Astrocyte of the spinal cord (primary cell): ENCODE measurements at regions not wholly inside any gene's neighbourhood (a gene's known extent, or its start where the extent isn't known, plus 50 kb on each side); places are given as distances from the start of the nearest gene placed in this dataset.

Experiments
- DNase-seq: peaks from one replicate; pipeline ENCODE4 v3.0.0; 2011; ENCODE audit warnings: low read depth, low spot score
- H3K4me3 ChIP-seq: 2 replicates; pipeline ENCODE4 v1.5.1; 2011; ENCODE audit warnings: low read depth, mild to moderate bottlenecking, low read length, moderate library complexity
- CTCF ChIP-seq: IDR thresholded peaks from 2 replicates; pipeline ENCODE4 v1.5.1; 2012; ENCODE audit warnings: low read depth, mild to moderate bottlenecking, low read length, inconsistent platforms
- in situ Hi-C: cut with HindIII; loops from 2 replicates; pipeline ENCODE4 v1.10.0; 2017; ENCODE audit warnings: low sequenced_read_pairs

DNA sequence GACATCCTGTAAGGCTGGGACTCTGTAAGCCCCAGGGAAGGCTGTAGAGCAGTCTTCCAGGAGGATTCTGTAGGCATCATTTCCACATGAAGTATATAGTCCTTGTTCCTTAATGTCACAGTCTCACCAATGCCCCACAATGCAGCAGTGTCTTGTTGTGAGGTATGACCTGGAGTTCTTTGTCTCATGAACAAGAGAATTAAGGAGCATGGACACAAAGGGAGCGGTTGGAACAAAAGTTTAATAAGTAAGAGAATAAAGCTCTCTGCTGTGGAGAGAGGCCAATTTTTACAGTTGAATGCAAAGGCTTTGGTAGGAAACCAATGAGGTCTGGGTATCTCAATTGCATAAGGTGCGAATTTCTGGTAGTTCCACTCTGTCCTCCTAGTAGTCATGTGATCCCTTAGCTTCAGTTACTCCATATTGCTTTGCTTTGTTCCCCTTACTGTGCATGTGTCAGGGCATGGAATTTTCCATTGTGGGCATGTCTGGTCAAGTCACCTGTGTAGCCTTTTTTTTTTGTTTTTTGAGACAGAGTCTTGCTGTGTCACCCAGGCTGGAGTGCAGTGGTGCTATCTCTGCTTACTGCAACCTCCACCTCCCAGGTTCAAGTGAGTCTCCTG, 124.3 kb upstream of the TMTC4 start:
- in situ Hi-C loops, result no loop called here

DNA sequence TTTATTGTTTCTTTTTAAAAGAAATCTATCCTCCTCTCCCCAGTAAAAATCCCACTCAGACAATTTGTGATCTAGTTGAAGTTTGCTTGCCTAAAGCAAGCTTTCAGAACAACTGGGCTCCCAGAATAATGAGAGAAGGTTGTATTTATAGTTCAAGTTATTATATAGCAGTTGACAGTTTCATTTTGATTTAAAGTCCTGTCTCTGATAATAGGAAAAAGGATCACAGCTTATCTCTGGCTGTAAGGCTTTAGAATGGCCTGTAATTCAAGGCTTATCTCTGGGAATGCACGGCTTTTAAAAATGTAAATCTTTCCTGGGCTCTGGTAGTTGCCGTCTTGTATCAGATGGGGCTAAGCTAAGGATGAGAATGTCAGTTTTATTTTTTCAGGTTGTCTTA, 123.3 kb upstream of the TMTC4 start:
- no peak for TF ChIP-seq CTCF
- in situ Hi-C loops, result no loop called here
- DNase-seq, result no peak
- H3K4me3 ChIP-seq, result no peak overlapping the region

More for the DNA sequence above, 124.3 kb upstream of the TMTC4 start:
- DNase-seq, result no peak
- H3K4me3 ChIP-seq, result no peak overlapping the region
- no peak for TF ChIP-seq CTCF

- in situ Hi-C loops, result no loop called here
Observed at GRCh38 chr13:100796463-100796862, 121.9 kb upstream of the TMTC4 start.

DNA sequence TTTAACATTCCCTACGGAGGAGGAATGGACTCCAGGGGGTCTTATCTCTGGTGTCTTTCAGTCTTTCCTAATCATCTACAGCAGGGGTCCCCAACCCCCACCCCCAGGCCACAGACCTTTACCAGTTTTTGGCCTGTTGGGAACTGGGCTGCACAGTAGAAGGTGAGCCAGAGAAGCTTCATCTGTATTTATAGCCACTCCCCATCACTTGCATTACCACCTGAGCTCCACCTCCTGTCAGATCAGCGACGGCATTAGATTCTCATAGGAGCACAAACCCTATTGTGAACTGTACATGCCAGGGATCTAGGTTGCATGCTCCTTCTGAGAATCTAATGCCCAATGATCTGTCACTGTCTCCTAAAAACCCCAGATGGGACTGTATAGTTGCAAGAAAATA, 120.0 kb upstream of the TMTC4 start:
- no peak for TF ChIP-seq CTCF
- DNase-seq, result no peak
- no peak overlapping the region for H3K4me3 ChIP-seq
- in situ Hi-C loops, result no loop called here

More at GRCh38 chr13:100796463-100796862, 121.9 kb upstream of the TMTC4 start:
- no peak for TF ChIP-seq CTCF
- no peak overlapping the region for H3K4me3 ChIP-seq
- no peak for DNase-seq

DNA sequence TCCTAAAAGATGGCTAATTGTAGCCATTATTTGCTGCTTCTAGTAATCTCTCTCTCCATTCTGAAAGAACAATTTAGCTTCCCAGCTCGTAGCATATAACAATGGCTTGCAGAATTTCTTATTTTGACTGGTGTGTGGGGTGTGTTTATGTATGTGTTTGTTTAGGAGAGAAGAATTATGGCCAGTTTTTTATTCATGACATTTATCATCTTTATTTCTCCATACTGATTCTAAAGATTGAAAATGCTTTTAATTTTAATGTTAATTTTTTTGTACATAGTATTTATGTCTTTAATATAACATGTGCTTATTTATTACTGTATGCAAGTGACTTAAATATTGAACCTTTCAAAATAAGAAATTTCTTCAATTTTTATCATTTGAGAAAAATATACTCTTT, 115.8 kb upstream of the TMTC4 start:
- in situ Hi-C loops, result no loop called here
- no peak overlapping the region for H3K4me3 ChIP-seq
- TF ChIP-seq CTCF, result no peak
- DNase-seq, result no peak

DNA sequence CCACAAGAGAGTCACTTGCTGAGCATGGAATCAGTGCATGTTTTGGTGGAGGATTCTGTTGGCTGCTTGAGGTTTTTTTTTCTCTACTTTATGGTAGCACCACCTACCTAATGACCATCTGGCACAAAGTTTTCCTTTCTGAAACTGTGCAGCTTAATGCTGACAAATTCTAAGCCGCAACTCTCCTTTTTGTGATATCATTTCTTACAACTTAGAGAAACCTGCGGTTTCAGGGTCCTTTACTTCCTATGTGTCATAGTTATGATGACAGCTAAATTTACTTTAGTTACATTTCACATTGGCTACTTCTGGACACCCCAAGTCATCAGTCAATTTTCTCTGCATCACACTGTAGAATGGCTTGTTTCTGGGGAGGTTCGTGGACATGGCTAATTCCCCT, 115.4 kb upstream of the TMTC4 start:
- TF ChIP-seq CTCF, result no peak
- DNase-seq, result no peak
- in situ Hi-C loops, result no loop called here
- no peak overlapping the region for H3K4me3 ChIP-seq
